ENCODE measurements at regions not wholly inside any gene's neighbourhood (a gene's known extent, or its start where the extent isn't known, plus 50 kb on each side); places are given as distances from the start of the nearest gene placed in this dataset.
"Not testable (repeated sequence)": the region's sequence is repeated elsewhere in the genome, so short reads cannot be mapped to it uniquely, and the experiment has no call there.

- DNase-seq (ENCODE audit: insufficient read length) = no peak
- no peak for FAIRE-seq
- no peak for TF ChIP-seq POLR2AphosphoS5 (IDR thresholded peaks at IDR 0.05; ENCODE audit: low read depth, low read length)
- no peak for TF ChIP-seq TAF1 (IDR thresholded peaks at IDR 0.05; ENCODE audit: borderline replicate concordance, low read depth, low read length)
- TF ChIP-seq POLR2A (IDR thresholded peaks at IDR 0.05; ENCODE audit: low read depth, low read length) = no peak
Observed at GRCh38 chr1:47593013-47593568, 155.2 kb downstream of the FOXD2 start.

- TF ChIP-seq TAF1 (IDR thresholded peaks at IDR 0.05; ENCODE audit: borderline replicate concordance, low read depth, low read length) = no peak
- TF ChIP-seq POLR2AphosphoS5 (IDR thresholded peaks at IDR 0.05; ENCODE audit: low read depth, low read length) = no peak
- TF ChIP-seq POLR2A (IDR thresholded peaks at IDR 0.05; ENCODE audit: low read depth, low read length) = no peak
- FAIRE-seq (no peak), DNase-seq (ENCODE audit: insufficient read length) (no peak)
Observed at GRCh38 chr1:47593598-47594285, 155.9 kb downstream of the FOXD2 start.

GRCh38 chr1:47594627-47595026 is 156.8 kb downstream of the FOXD2 start:
- no peak for FAIRE-seq
- TF ChIP-seq TAF1 (IDR thresholded peaks at IDR 0.05; ENCODE audit: borderline replicate concordance, low read depth, low read length) = no peak
- no peak for TF ChIP-seq POLR2AphosphoS5 (IDR thresholded peaks at IDR 0.05; ENCODE audit: low read depth, low read length)
- TF ChIP-seq POLR2A (IDR thresholded peaks at IDR 0.05; ENCODE audit: low read depth, low read length) = no peak

GRCh38 chr1:47596328-47596727 is 158.5 kb downstream of the FOXD2 start:
- no peak for FAIRE-seq
- DNase-seq (ENCODE audit: insufficient read length) = no peak
- no peak for TF ChIP-seq POLR2AphosphoS5 (IDR thresholded peaks at IDR 0.05; ENCODE audit: low read depth, low read length)
- no peak for TF ChIP-seq TAF1 (IDR thresholded peaks at IDR 0.05; ENCODE audit: borderline replicate concordance, low read depth, low read length)
- no peak for TF ChIP-seq POLR2A (IDR thresholded peaks at IDR 0.05; ENCODE audit: low read depth, low read length)

More at GRCh38 chr1:47594627-47595026, 156.8 kb downstream of the FOXD2 start:
- DNase-seq (ENCODE audit: insufficient read length) = no peak

GRCh38 chr1:47598357-47598756 is 160.5 kb downstream of the FOXD2 start:
- no peak for DNase-seq (ENCODE audit: insufficient read length)
- FAIRE-seq = no peak
- TF ChIP-seq POLR2A (IDR thresholded peaks at IDR 0.05; ENCODE audit: low read depth, low read length) = no peak
- no peak for TF ChIP-seq POLR2AphosphoS5 (IDR thresholded peaks at IDR 0.05; ENCODE audit: low read depth, low read length)
- TF ChIP-seq TAF1 (IDR thresholded peaks at IDR 0.05; ENCODE audit: borderline replicate concordance, low read depth, low read length) = no peak

GRCh38 chr1:47599777-47600176 is 161.9 kb downstream of the FOXD2 start:
- no peak for FAIRE-seq

GRCh38 chr1:47602491-47602890 is 164.6 kb downstream of the FOXD2 start:
- not testable (repeated sequence) for FAIRE-seq; DNase-seq (ENCODE audit: insufficient read length)

More at GRCh38 chr1:47599777-47600176, 161.9 kb downstream of the FOXD2 start:
- TF ChIP-seq TAF1 (IDR thresholded peaks at IDR 0.05; ENCODE audit: borderline replicate concordance, low read depth, low read length) (no peak), POLR2A (IDR thresholded peaks at IDR 0.05; ENCODE audit: low read depth, low read length) (no peak), POLR2AphosphoS5 (IDR thresholded peaks at IDR 0.05; ENCODE audit: low read depth, low read length) (no peak)
- no peak for DNase-seq (ENCODE audit: insufficient read length)

GRCh38 chr1:47604869-47605268 is 167.0 kb downstream of the FOXD2 start:
- DNase-seq (ENCODE audit: insufficient read length) = not testable (repeated sequence)

GRCh38 chr1:47608296-47608875 is 170.5 kb downstream of the FOXD2 start:
- TF ChIP-seq TAF1 (IDR thresholded peaks at IDR 0.05; ENCODE audit: borderline replicate concordance, low read depth, low read length) = no peak
- TF ChIP-seq POLR2AphosphoS5 (IDR thresholded peaks at IDR 0.05; ENCODE audit: low read depth, low read length) = no peak
- TF ChIP-seq POLR2A (IDR thresholded peaks at IDR 0.05; ENCODE audit: low read depth, low read length) = no peak

More at GRCh38 chr1:47604869-47605268, 167.0 kb downstream of the FOXD2 start:
- not testable (repeated sequence) for FAIRE-seq

GRCh38 chr1:47611992-47612391 is 174.1 kb downstream of the FOXD2 start:
- FAIRE-seq (no peak), DNase-seq (ENCODE audit: insufficient read length) (no peak)
- TF ChIP-seq POLR2AphosphoS5 (IDR thresholded peaks at IDR 0.05; ENCODE audit: low read depth, low read length) (no peak), POLR2A (IDR thresholded peaks at IDR 0.05; ENCODE audit: low read depth, low read length) (no peak), TAF1 (IDR thresholded peaks at IDR 0.05; ENCODE audit: borderline replicate concordance, low read depth, low read length) (no peak)

More at GRCh38 chr1:47608296-47608875, 170.5 kb downstream of the FOXD2 start:
- FAIRE-seq = no peak
- DNase-seq (ENCODE audit: insufficient read length) = no peak

- FAIRE-seq (no peak), DNase-seq (ENCODE audit: insufficient read length) (no peak)
- TF ChIP-seq POLR2A (IDR thresholded peaks at IDR 0.05; ENCODE audit: low read depth, low read length) (no peak), POLR2AphosphoS5 (IDR thresholded peaks at IDR 0.05; ENCODE audit: low read depth, low read length) (no peak)
Observed at GRCh38 chr1:47612819-47613218, 175.0 kb downstream of the FOXD2 start.

- DNase-seq (ENCODE audit: insufficient read length) = no peak
- no peak for FAIRE-seq
- TF ChIP-seq POLR2AphosphoS5 (IDR thresholded peaks at IDR 0.05; ENCODE audit: low read depth, low read length) (no peak), POLR2A (IDR thresholded peaks at IDR 0.05; ENCODE audit: low read depth, low read length) (no peak), TAF1 (IDR thresholded peaks at IDR 0.05; ENCODE audit: borderline replicate concordance, low read depth, low read length) (no peak)
Observed at GRCh38 chr1:47616036-47616435, 178.2 kb downstream of the FOXD2 start.
